ENCODE measurements at regions not wholly inside any gene's neighbourhood (a gene's known extent, or its start where the extent isn't known, plus 50 kb on each side); places are given as distances from the start of the nearest gene placed in this dataset.

GRCh38 chr4:64625438-64625837 is 216.2 kb upstream of the TECRL start:
- TF ChIP-seq CTCF (IDR thresholded peaks at IDR 0.05) (no peak), EZH2 (IDR thresholded peaks at IDR 0.05; ENCODE audit: borderline replicate concordance, insufficient read depth, low read depth, low read length, poor library complexity, severe bottlenecking) (no peak)

Measured in B cell (primary cell).